GM18498 (cell line): ENCODE measurements at regions not wholly inside any gene's neighbourhood (a gene's known extent, or its start where the extent isn't known, plus 50 kb on each side); places are given as distances from the start of the nearest gene placed in this dataset.

ENCODE experiments used
- ATAC-seq: cut with Tn5 transposase; IDR thresholded peaks from one replicate; pipeline ENCODE4 v1.9.1; 2021; ENCODE audit warnings: mild to moderate bottlenecking, moderate library complexity; ENCODE audit not compliant: unreplicated experiment

GRCh38 chr10:113409175-113409574 lies 143.7 kb upstream of the HABP2 start:
- no peak for ATAC-seq

GRCh38 chr10:113410618-113411017 lies 142.2 kb upstream of the HABP2 start:
- ATAC-seq, result no peak

- ATAC-seq, result no peak
These were observed 141.4 kb upstream of the HABP2 start for GRCh38 chr10:113411456-113411855.

- ATAC-seq, result no peak
These were observed 140.7 kb upstream of the HABP2 start for GRCh38 chr10:113412161-113412560.

GRCh38 chr10:113414543-113414942 lies 138.3 kb upstream of the HABP2 start:
- ATAC-seq, result no peak

- ATAC-seq, result no peak
These were observed 137.6 kb upstream of the HABP2 start for GRCh38 chr10:113415246-113415645.

- no peak for ATAC-seq
These were observed 132.7 kb upstream of the HABP2 start for GRCh38 chr10:113420057-113420732.

- no peak for ATAC-seq
These were observed 131.8 kb upstream of the HABP2 start for GRCh38 chr10:113420733-113421675.

GRCh38 chr10:113422371-113422770 lies 130.5 kb upstream of the HABP2 start:
- ATAC-seq, result no peak

- ATAC-seq, result no peak
These were observed 128.7 kb upstream of the HABP2 start for GRCh38 chr10:113423981-113424721.

- ATAC-seq, result no peak
These were observed 127.8 kb upstream of the HABP2 start for GRCh38 chr10:113425008-113425407.

- ATAC-seq, result no peak
These were observed 127.3 kb upstream of the HABP2 start for GRCh38 chr10:113425541-113425951.

GRCh38 chr10:113426181-113426877 lies 126.5 kb upstream of the HABP2 start:
- no peak for ATAC-seq

- ATAC-seq, result no peak
These were observed 125.6 kb upstream of the HABP2 start for GRCh38 chr10:113427236-113427735.

- ATAC-seq, result no peak
These were observed 124.9 kb upstream of the HABP2 start for GRCh38 chr10:113427811-113428558.

GRCh38 chr10:113430634-113431397 lies 122.0 kb upstream of the HABP2 start:
- no peak for ATAC-seq

- ATAC-seq, result no peak
These were observed 121.3 kb upstream of the HABP2 start for GRCh38 chr10:113431398-113432160.

GRCh38 chr10:113433711-113434110 lies 119.1 kb upstream of the HABP2 start:
- no peak for ATAC-seq
